ENCODE measurements at regions not wholly inside any gene's neighbourhood (a gene's known extent, or its start where the extent isn't known, plus 50 kb on each side); places are given as distances from the start of the nearest gene placed in this dataset.

DNA sequence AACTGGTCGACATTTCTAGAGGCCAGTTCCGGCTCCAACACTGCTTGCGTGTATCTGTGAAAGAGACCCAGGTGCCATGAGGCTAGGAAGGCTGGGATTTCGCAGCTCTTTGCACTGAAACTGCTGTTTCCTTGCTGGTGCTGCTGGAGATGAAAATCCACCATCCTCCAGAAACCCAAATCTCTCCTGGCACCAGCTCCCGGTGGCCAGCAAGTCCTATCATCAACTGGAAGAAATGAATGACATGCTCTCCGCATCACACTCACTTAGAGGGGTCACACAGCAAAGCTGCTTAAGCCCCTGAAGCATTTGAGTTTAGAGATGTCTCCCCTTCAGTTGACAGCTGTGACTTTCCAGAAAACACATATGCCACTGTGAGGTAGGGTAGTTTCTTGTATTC, 471.8 kb upstream of the PROK2 start:
- H3K4me1 ChIP-seq = peaks cover 74% of the 10 kb centered on the region
- no peak for TF ChIP-seq Cebpa-rat (IDR thresholded peaks at IDR 0.05)
- no peaks in the 10 kb centered on the region for H4K20me1 ChIP-seq
- H3K9me3 ChIP-seq = no peaks in the 10 kb centered on the region; the same call in 1 of the 2 replicates
- H3K4me2 ChIP-seq = peak overlapping the region; percentile 78
- H3K36me3 ChIP-seq = no peaks in the 10 kb centered on the region
- no peak overlapping the region for H3K27ac ChIP-seq
- no peak overlapping the region for H3K4me3 ChIP-seq
- no peak overlapping the region for H3K9ac ChIP-seq
- no peaks in the 10 kb centered on the region for H3K27me3 ChIP-seq

DNA sequence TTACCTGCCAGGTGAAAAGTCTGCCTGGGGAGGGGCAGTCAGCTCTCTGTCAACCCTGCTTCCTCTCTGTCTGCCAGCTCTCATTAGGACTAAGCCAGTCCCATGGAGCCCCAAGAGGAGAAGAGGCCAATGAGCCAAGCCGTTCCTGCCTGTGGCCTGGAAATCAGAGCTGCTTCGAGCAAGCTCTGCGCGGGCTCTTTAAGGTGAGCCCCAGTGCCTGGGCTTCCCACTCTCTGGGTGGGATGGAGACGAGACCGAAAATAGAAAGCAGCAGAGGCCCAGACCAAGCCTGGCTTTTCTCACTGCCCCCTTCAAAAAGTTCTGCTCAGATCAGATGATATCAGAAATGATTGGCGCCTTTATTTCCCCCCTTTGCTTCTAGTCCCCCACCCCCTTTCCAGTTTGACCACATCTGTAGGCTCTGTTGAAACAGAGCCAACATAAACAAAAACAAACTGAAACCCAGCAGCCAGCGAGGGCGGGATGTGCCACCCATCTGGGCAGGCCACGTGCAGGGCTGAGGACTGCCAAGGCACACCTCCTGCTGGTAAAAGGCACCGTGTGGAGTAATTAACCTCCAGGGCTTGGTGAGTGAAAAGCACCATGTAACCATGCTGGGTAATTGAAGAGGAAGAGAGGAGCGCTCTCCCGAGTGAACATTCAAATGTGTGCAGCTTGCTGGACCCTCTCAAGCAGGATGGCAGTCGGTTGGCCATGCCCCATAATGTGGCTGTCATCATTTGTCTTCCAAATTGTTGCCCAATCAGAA, 471.0 kb upstream of the PROK2 start:
- Histone ChIP-seq H3K4me2 (peak overlapping the region; percentile 78), H3K9me3 (no peaks in the 10 kb centered on the region; the same call in 1 of the 2 replicates), H3K4me3 (peak overlapping the region; percentile 31; the same call in 1 of the 2 replicates), H3K27ac (peak overlapping the region; percentile 57), H3K36me3 (no peaks in the 10 kb centered on the region), H3K9ac (peak overlapping the region; percentile 23; the same call in 1 of the 2 replicates), H4K20me1 (no peaks in the 10 kb centered on the region), H3K4me1 (peaks cover 69% of the 10 kb centered on the region), H3K27me3 (no peaks in the 10 kb centered on the region)
- TF ChIP-seq Cebpa-rat (IDR thresholded peaks at IDR 0.05) = no peak

DNA sequence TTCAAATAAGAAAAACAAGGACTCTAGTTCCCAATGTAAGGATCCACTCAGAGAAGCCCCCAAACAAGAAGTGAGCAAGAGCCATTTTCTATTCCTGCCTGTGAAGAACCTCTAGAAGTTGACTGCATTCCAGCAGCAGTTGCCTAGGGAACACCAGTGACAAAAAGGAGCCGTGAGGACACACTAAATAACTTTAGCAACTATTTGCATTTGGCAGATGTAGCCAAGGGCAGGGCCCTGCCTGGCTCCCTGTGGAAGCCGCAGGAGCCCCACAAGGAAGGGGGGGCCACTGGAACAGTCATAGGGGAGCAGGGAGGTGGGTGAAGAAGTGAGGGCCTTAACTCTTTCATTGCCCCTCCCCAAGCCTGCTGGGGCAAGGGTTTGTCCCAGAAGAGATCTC, 470.2 kb upstream of the PROK2 start:
- H3K4me2 ChIP-seq = peak overlapping the region; percentile 78
- no peaks in the 10 kb centered on the region for H3K27me3 ChIP-seq
- peaks cover 62% of the 10 kb centered on the region for H3K4me1 ChIP-seq
- no peaks in the 10 kb centered on the region for H4K20me1 ChIP-seq
- no peak for TF ChIP-seq Cebpa-rat (IDR thresholded peaks at IDR 0.05)
- H3K9me3 ChIP-seq = no peaks in the 10 kb centered on the region; the same call in 1 of the 2 replicates
- H3K27ac ChIP-seq = peak overlapping the region; percentile 57
- H3K9ac ChIP-seq = no peak overlapping the region
- H3K4me3 ChIP-seq = no peak overlapping the region
- no peaks in the 10 kb centered on the region for H3K36me3 ChIP-seq

DNA sequence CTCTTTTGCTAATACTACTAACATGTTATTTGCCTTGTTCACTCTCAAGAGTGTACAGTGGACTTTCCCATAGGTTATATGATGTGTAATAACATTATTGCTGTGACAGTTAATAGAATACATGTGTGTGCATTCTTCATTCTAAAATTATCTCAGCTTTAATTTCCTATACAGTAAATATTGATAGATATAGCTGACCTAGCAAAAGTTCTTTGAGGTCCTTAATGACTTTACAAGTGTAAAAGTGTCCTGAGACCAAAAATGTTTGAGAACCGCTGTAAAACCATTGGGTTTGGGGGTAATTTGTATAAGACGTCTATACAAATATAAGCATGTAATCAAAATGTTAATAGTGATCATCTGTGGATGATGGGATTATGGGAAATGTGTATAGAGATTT, 469.5 kb upstream of the PROK2 start:
- no peaks in the 10 kb centered on the region for H3K27me3 ChIP-seq

DNA sequence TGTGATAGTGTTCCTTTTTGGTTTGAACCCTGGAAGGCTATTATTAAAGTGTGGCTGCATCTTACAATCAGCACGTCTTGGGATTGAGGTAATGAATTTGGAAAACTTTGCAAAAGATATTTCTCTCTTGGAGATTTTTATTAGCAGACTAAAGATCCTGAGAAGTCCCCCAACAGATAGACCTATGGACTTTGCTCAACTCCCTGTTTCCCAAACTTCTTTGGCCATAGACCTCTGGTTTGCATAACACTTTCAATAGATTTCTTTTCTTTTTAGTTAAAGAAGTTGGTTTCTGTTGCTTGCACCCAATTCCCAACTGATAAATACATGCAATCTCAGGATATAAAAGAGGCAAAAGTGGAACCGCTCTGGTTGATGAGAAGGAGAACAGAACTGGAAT, 465.8 kb upstream of the PROK2 start:
- Histone ChIP-seq H4K20me1 (no peaks in the 10 kb centered on the region), H3K27me3 (no peaks in the 10 kb centered on the region), H3K9ac (no peak overlapping the region), H3K27ac (no peak overlapping the region), H3K4me1 (peaks cover 35% of the 10 kb centered on the region), H3K4me2 (no peak overlapping the region), H3K9me3 (no peaks in the 10 kb centered on the region; the same call in 1 of the 2 replicates), H3K36me3 (no peaks in the 10 kb centered on the region), H3K4me3 (no peak overlapping the region)
- no peak for TF ChIP-seq Cebpa-rat (IDR thresholded peaks at IDR 0.05)

More for the DNA sequence above, 469.5 kb upstream of the PROK2 start:
- Histone ChIP-seq H4K20me1 (no peaks in the 10 kb centered on the region), H3K4me3 (no peak overlapping the region), H3K4me1 (peaks cover 55% of the 10 kb centered on the region), H3K27ac (no peak overlapping the region), H3K9ac (no peak overlapping the region), H3K9me3 (no peaks in the 10 kb centered on the region; the same call in 1 of the 2 replicates), H3K4me2 (no peak overlapping the region; the same call in 1 of the 2 replicates), H3K36me3 (no peaks in the 10 kb centered on the region)
- TF ChIP-seq Cebpa-rat (IDR thresholded peaks at IDR 0.05) = no peak

GRCh38 chr3:72248869-72249268, 463.9 kb upstream of the PROK2 start:
- H3K4me1 ChIP-seq = peaks cover 36% of the 10 kb centered on the region
- H3K27me3 ChIP-seq = no peaks in the 10 kb centered on the region
- no peak for TF ChIP-seq Cebpa-rat (IDR thresholded peaks at IDR 0.05)
- no peak overlapping the region for H3K27ac ChIP-seq
- H3K4me2 ChIP-seq = no peak overlapping the region
- no peaks in the 10 kb centered on the region for H4K20me1 ChIP-seq
- no peaks in the 10 kb centered on the region for H3K36me3 ChIP-seq
- no peak overlapping the region for H3K9ac ChIP-seq
- no peak overlapping the region for H3K4me3 ChIP-seq
- no peaks in the 10 kb centered on the region; the same call in 1 of the 2 replicates for H3K9me3 ChIP-seq

DNA sequence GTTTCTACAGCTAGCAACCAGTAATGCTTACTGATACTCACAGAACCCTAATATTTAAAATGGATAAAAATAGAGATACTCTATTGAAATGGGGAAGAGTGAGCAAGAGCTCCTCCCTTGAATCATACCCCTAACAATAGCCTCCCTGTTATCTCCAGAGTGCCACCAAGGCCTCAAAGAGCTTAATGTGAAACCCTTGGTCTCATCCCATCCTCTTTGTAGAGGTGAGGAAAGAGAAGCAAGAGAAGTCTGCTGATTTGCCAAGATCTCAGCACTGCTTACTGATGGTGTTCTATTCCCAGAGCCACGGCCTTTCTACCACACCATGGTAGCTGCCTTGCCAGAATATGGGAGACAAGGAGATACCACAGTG, 463.4 kb upstream of the PROK2 start:
- Histone ChIP-seq H3K36me3 (no peaks in the 10 kb centered on the region), H3K4me2 (no peak overlapping the region), H3K4me1 (peaks cover 41% of the 10 kb centered on the region), H3K9me3 (no peaks in the 10 kb centered on the region; the same call in 1 of the 2 replicates), H3K9ac (no peak overlapping the region), H3K27me3 (no peaks in the 10 kb centered on the region), H3K27ac (no peak overlapping the region), H4K20me1 (no peaks in the 10 kb centered on the region), H3K4me3 (no peak overlapping the region)
- no peak for TF ChIP-seq Cebpa-rat (IDR thresholded peaks at IDR 0.05)

- no peaks in the 10 kb centered on the region for H3K27me3 ChIP-seq
- no peak overlapping the region for H3K27ac ChIP-seq
- no peaks in the 10 kb centered on the region for H3K36me3 ChIP-seq
- TF ChIP-seq Cebpa-rat (IDR thresholded peaks at IDR 0.05) = no peak
- no peaks in the 10 kb centered on the region for H4K20me1 ChIP-seq
- no peak overlapping the region for H3K9ac ChIP-seq
- H3K9me3 ChIP-seq = no peaks in the 10 kb centered on the region; the same call in 1 of the 2 replicates
- H3K4me1 ChIP-seq = peaks cover 41% of the 10 kb centered on the region
- no peak overlapping the region for H3K4me3 ChIP-seq
- no peak overlapping the region; the same call in 1 of the 2 replicates for H3K4me2 ChIP-seq
Observed at GRCh38 chr3:72247645-72248388, 462.9 kb upstream of the PROK2 start.

- Histone ChIP-seq H3K27ac (no peak overlapping the region), H3K27me3 (no peaks in the 10 kb centered on the region), H3K9ac (no peak overlapping the region), H3K36me3 (no peaks in the 10 kb centered on the region), H3K9me3 (no peaks in the 10 kb centered on the region), H3K4me2 (no peak overlapping the region; the same call in 1 of the 2 replicates), H3K4me3 (no peak overlapping the region), H3K4me1 (peaks cover 45% of the 10 kb centered on the region), H4K20me1 (no peaks in the 10 kb centered on the region)
- no peak for TF ChIP-seq Cebpa-rat (IDR thresholded peaks at IDR 0.05)
Observed at GRCh38 chr3:72247126-72247525, 462.2 kb upstream of the PROK2 start.

- Histone ChIP-seq H3K4me3 (no peak overlapping the region), H4K20me1 (no peaks in the 10 kb centered on the region), H3K27ac (no peak overlapping the region), H3K36me3 (no peaks in the 10 kb centered on the region), H3K9ac (no peak overlapping the region), H3K4me1 (peaks cover 47% of the 10 kb centered on the region), H3K4me2 (peak overlapping the region; percentile 91; the same call in 1 of the 2 replicates), H3K27me3 (no peaks in the 10 kb centered on the region), H3K9me3 (no peaks in the 10 kb centered on the region)
- no peak for TF ChIP-seq Cebpa-rat (IDR thresholded peaks at IDR 0.05)
Observed at GRCh38 chr3:72246685-72247084, 461.7 kb upstream of the PROK2 start.

Data from BLaER1 (cell line).